BE2C (cell line): ENCODE measurements at regions not wholly inside any gene's neighbourhood (a gene's known extent, or its start where the extent isn't known, plus 50 kb on each side); places are given as distances from the start of the nearest gene placed in this dataset.

ENCODE experiments used
- DNase-seq: peaks from one replicate; pipeline ENCODE4 v3.0.0-alpha.2; 2020
- H3K27me3 ChIP-seq: fragments of 250-450 bp; sonication (Bioruptor Pico); 2 replicates; pipeline ENCODE4 v1.5.1; 2020; ENCODE audit warnings: mild to moderate bottlenecking
- H3K36me3 ChIP-seq: fragments of 250-450 bp; sonication (Bioruptor Pico); 2 replicates; pipeline ENCODE4 v1.5.1; 2020; ENCODE audit warnings: mild to moderate bottlenecking
- H3K4me1 ChIP-seq: fragments of 250-450 bp; sonication (Bioruptor Pico); 2 replicates; pipeline ENCODE4 v1.5.1; 2020
- H3K4me3 ChIP-seq: 2 replicates; pipeline ENCODE4 v1.5.1; 2011; ENCODE audit warnings: low read depth, low read length
- H3K9me3 ChIP-seq: fragments of 250-450 bp; sonication (Bioruptor Pico); 2 replicates; pipeline ENCODE4 v1.5.1; 2020
- CTCF ChIP-seq: IDR thresholded peaks from 2 replicates; pipeline ENCODE4 v1.5.1; 2012; ENCODE audit warnings: mild to moderate bottlenecking, low read depth, low read length

- Histone ChIP-seq H3K27me3 (no peaks in the 10 kb centered on the region), H3K4me3 (no peak overlapping the region), H3K4me1 (no peaks in the 10 kb centered on the region), H3K36me3 (no peaks in the 10 kb centered on the region), H3K9me3 (peaks cover 4% of the 10 kb centered on the region; the same call in 1 of the 2 replicates)
- peak; percentile 42 for DNase-seq
- TF ChIP-seq CTCF, result no peak
These were observed 132.4 kb downstream of the MN1 start for GRCh38 chr22:27668828-27669797.

- no peak for TF ChIP-seq CTCF
- no peaks in the 10 kb centered on the region for H3K27me3 ChIP-seq
- no peaks in the 10 kb centered on the region for H3K4me1 ChIP-seq
- no peak for DNase-seq
- H3K36me3 ChIP-seq, result no peaks in the 10 kb centered on the region
- H3K9me3 ChIP-seq, result peaks cover 4% of the 10 kb centered on the region; the same call in 1 of the 2 replicates
- H3K4me3 ChIP-seq, result no peak overlapping the region
These were observed 131.6 kb downstream of the MN1 start for GRCh38 chr22:27669798-27670599.

DNA sequence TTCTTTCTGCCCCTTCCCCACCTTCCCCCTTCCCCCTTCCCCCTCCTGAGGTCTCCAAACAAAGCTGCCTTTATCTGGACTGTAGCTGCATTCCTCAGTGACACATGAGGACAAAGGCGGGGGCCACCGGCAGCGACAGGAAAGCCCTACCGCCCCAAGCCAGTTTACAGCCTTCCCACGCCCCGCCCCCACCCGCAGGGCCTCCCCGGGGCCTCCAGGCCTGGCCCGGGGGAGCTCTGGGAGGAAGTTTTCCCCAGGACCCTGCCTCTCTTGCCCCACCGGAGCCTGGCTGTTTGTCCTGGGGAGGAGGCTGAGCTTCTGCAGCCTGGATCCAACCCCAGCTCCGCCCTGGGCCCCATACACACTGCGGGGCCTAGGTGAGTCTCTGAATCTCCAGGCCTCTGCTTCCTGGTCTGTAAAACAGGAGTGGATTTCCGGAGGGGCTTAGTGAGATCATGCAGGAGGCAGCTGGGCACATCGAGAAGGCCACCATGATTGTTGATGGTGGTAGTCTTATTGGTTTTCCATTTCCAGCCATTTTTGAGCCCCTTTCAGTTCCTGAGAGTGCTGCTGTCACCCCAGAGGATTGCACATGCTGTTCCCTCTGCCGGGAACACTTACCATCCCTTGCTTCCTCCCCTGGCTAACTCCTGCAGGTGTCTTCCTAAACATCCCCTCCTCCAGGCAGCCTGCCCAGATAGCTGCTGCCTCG is 130.7 kb downstream of the MN1 start:
- Histone ChIP-seq H3K36me3 (no peaks in the 10 kb centered on the region), H3K4me1 (no peaks in the 10 kb centered on the region), H3K4me3 (no peak overlapping the region), H3K27me3 (no peaks in the 10 kb centered on the region), H3K9me3 (peaks cover 4% of the 10 kb centered on the region; the same call in 1 of the 2 replicates)
- no peak for DNase-seq
- TF ChIP-seq CTCF, result no peak

- Histone ChIP-seq H3K9me3 (peaks cover 2% of the 10 kb centered on the region; the same call in 1 of the 2 replicates), H3K4me1 (no peaks in the 10 kb centered on the region), H3K36me3 (no peaks in the 10 kb centered on the region), H3K4me3 (no peak overlapping the region), H3K27me3 (no peaks in the 10 kb centered on the region)
- TF ChIP-seq CTCF, result no peak
- no peak for DNase-seq
These were observed 130.1 kb downstream of the MN1 start for GRCh38 chr22:27671413-27671935.

DNA sequence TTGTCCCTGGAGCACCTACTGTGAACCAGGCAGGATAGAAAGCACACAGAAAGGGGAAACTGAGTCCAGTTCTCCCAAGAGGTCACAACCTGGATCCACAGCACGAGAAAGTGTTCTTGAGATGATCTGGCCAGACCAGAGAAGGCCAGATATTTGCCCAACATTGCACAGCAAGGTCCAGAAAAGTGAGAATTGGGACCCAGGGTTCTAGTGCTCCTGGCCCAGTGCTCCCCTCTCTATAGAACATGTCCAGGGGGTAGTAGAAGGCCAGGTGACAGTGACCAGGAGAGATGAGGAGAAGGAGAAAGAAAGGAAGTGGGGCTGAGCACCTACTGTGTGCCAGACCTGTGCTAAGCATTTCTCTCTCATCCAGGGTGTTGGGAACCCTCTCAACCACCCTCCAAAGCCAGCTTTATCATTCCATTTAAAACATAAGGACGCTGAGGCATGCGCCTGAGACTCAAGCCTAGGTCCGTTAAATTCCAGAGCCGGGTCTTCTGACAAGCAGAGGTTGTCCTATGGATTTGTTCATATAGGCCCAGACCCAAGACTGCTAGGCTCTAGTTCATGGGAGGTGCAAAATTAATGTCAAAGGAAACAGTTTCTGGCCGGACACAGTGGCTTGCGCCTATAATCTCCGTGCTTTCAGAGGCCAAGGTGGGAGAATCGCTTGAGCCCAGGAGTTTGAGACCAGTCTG is 128.7 kb downstream of the MN1 start:
- DNase-seq, result no peak
- no peak for TF ChIP-seq CTCF
- no peaks in the 10 kb centered on the region for H3K4me1 ChIP-seq
- H3K9me3 ChIP-seq, result no peaks in the 10 kb centered on the region
- H3K4me3 ChIP-seq, result no peak overlapping the region
- H3K36me3 ChIP-seq, result no peaks in the 10 kb centered on the region
- no peaks in the 10 kb centered on the region for H3K27me3 ChIP-seq
